ENCODE measurements at regions not wholly inside any gene's neighbourhood (a gene's known extent, or its start where the extent isn't known, plus 50 kb on each side); places are given as distances from the start of the nearest gene placed in this dataset.
"Not testable (repeated sequence)": the region's sequence is repeated elsewhere in the genome, so short reads cannot be mapped to it uniquely, and the experiment has no call there.

DNA sequence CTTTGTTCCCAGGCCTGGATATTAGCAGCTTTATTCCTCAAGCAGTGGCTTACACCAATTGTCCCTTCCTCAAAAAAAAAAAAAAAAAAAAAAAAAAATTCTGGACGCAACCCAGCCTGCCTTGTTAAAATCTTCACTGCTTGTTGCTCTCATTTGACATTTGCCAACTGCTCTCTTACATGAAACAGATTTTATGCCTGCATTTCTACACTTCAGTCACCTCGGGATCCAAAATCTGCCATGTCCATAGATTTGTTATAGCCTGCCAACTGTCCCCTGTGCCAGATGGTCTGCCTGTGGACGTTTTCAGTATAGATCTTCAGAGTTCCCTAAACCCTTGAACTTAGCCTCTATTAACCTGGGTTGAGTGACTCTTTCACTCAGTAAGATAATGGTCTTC is 651.5 kb downstream of the FSCB start:
- no peak for DNase-seq (ENCODE audit: low spot score)

DNA sequence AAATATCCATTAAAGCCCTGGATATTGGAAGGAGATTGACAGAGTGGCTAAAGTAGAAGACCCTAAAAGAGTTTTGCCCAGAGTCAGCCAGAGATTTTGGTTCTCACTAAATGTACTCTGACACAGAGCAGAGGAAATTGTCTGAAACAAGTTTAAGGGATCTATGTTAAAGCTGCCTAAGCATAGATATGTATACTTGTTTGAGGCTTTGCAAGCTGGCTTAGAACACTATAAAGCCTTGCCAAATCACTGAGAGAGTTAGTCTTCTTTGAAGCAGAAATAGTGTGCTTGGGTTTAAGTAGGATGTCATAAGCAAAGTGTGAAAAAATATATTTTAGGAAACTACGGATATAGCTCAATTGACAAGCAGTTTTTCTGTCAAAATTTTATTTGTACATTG is 653.5 kb downstream of the FSCB start:
- DNase-seq (ENCODE audit: low spot score): no peak

DNA sequence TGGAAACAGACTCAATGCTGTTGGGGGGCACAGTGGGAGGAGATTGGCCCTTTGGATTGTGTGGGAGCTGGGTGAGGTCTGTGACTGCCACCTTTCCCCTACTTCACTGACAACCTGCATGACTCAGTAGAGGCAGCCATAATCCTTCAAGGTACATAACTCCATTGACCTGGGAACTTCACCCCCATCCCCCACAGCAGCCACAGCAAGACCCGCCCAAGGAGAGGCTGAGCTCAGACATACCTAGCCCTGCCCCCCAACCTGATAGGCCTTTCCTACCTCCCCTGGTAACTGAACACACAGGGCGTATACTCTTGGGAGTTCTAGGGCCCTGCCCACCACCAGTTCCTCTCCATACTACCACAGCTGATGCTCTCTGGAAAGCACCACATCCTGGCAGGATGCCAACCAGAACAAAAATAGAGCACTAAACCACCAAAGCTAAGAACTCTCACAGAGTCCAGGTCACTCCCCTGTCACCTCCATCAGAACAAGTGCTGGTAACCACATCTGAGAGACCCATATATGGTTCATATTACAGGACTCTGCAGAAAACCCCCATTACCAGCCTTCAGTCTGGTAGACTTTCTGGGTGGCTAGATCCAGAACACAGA is 703.9 kb downstream of the FSCB start:
- DNase-seq (ENCODE audit: low spot score): peak; percentile 92

DNA sequence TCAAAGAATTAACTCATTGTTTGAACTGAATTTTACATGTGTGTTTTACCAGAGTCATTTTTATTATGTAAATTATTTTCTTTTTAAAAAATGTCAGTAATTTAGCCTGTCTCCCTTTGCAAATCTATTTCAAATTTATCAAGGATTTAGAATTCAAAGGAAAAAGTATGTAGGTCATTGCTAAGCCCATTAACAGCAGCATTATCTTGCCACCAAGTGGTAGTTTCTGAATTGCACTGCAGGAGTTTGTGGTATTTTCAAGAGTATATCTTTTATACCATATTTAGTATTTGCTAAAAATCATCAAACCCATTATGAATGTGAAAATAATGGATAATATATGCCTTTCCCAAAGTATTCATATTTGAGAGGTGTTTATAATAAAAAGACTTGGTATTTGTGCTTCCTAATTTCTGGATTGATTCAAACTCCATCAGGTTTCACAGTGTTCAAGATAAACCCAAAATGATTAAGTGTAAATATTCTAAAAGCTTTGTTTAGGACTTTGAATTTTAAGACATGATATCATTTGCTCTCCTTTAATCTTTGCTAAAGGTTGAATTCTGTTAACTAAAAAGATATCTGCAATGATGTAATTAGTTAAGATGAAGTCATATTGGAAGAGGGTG is 711.4 kb downstream of the FSCB start:
- DNase-seq (ENCODE audit: low spot score): peak; percentile 1

DNA sequence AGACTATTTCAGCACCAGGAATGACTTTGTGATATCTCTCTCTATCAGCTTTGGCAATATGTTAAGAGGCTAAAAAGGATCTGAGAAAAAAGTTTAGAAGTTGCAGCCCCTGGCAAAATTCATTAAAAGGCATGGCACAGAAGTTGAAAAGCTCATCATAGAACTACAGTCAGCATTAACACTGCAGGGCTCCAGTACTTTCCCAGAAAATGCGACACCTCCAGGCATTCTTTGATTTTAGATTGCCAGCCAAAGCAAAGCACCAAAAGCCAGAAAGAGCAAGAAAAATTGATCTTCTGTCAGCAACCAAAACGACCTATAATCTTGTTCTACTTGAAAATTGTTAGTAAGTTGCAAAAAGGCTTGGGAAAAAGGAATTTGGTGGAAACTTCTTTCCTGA is 713.5 kb downstream of the FSCB start:
- DNase-seq (ENCODE audit: low spot score): no peak

DNA sequence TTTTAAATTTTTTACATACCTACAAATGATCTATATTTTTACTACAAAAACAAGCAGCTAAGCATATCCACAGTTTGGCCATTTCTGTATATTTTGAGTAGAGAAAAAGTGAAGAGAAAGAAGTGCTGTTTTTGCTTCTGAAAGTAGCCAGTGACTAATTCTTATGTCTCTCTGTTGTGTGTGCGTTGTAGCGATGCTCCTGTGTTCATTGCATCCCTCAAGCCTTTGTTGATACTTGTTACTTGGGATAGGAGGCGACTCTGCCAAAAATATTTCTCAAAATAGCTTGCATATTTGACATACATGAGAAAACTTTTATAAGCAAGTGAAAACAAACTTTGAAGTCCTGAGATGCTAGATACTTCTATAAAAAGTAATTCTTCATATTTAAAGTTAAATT is 714.1 kb downstream of the FSCB start:
- DNase-seq (ENCODE audit: low spot score): no peak

DNA sequence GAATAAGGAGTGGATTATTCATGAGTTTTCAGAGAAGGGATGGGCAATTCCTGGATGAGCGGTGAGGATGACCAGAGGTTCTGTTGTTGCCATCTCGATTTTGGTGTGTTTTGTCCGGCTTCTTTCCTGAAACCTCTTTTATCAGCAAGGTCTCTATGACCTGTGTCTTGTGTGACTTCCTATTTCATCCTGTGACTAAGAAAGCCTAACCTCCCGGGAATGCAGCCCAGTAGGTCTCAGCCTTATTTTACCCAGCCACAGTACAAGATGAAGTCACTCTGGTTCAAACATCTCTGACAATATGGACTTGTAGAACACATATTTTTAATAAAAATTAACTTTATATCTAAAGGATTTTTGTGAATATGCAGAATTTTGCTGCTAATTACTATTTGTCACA is 716.4 kb downstream of the FSCB start:
- DNase-seq (ENCODE audit: low spot score): no peak

DNA sequence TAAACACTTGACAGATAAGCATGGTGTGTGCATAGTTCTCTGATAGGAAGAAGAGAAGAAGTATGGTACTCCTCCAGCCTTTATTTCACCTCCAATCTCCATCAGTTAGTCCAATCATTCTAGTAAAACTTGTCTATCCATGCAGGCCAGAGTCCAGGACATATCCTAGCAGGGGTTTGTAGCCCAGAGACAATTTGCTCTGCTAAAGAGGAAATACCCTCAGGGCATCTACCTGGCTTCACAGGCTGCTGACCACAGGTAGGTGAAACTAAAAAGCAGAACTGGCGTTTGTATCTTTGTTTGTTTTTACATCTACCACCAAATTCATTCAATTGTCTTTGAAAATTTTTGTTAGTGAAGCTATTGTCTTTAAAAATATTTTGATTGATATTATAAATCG is 717.6 kb downstream of the FSCB start:
- DNase-seq (ENCODE audit: low spot score): no peak

DNA sequence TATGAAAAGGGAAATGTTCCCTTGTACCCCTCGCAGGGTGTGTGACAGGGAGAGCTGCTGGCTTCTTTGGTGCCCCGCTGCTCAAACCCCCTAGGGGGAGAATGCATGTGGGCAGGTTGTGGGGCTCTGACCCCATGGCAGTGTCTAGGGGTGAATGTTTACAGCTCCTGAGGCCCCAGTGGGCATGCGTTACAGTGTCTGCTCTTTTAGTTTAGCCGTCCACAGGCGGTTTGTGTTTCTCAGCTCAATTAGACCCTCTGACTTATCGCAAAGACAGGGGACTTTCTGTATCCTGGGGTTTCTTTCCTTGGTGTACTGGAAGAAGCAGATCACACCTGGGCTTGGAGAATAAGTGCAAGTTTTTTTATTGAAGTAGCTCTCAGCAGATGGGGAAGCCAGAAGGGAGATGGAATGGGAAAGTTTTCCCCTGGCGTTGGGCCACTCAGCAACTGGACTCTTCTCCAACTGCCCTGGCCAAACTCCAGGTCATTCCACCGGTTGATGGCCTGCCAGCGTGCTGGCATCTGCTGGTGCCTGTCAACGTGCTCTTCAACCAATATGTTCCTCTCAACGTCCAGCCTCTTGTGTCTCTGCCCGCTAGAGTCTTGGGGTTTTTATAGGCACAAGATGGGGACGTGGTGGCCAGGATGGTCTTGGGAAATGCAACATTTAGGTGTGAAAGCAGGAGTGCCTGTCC is 720.9 kb downstream of the FSCB start:
- no peak for DNase-seq (ENCODE audit: low spot score)

DNA sequence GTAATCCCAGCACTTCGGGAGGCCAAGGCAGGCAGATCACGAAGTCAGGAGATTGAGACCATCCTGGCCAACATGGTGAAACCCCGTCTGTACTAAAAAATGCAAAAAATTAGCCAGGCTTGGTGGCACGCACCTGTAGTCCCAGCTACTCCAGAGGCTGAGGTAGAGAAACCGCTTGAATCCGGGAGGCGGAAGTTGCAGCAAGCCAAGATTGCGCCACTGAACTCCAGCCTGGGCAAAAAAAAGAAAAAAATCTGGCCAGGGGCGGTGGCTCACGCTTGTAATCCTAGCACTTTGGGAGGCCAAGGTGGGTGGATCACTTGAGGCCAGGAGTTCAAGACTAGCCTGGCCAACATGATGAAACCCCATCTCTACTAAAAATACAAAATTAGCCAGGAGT is 722.7 kb downstream of the FSCB start:
- not testable (repeated sequence) for DNase-seq (ENCODE audit: low spot score)

DNA sequence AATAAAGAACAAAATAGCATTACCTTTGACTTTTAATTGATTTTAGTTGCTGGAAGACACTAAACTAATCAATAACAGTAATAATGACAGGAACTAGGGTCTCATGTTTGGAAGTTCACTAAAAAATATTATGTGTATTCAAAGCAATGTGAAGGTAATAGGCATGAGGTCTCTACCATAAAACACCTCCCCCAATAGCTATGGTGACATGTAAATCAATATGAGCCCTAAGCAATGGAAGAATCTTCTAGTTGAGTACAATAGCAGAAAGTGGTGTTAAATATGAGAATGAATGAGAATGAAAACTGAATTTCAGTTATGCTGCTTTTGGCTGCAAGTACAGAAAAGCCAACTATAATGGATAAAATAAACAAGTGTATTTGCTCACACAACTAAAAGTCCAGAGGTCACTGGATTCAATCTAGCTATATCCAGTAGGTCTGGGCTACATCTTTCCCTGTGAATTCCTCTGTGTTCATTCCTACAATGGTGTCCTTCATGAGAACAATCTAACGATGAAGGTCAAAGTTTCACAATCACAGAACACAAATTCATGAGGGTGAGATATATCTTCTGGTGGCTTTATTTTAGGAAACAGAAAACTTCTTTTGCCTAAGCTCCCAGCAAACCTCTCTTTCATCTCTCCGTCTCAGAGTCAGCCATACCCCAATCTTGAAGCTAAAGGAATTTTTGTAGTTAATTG is 728.0 kb downstream of the FSCB start:
- DNase-seq (ENCODE audit: low spot score): no peak

DNA sequence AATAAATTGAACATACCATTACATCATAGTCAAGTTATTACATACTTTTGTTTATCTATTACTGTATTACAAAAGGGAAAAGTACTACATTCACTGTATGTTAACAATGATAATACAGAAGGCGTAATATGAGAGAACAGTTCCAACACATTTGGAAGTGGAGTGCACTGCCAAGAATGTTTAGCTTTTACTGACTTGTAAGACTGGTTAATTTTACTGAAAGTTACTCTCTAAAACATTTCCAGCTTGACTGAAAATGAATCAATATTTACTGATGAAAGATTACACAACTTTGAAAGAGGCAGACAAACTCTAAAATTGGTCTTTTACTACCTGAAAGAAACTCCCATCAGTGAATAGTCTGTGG is 728.5 kb downstream of the FSCB start:
- DNase-seq (ENCODE audit: low spot score): no peak

DNA sequence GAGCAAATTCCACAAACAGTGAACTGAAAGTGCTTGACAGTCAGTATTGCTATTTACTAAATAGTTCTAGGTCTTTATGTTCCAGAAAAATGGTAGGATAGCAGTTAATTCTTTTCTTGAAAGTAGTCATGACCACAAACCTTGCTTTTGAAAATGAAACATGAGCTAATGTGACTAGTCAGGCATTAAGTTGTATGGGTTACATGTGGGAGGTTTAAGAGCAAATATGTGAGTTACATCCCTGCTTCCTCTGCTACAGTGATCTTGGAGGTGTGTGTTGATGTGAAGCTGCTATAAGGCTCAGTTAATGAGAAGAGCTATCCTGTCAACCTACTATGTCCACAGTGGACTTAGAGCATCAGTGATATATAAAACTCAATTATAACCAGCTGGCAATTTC is 741.6 kb downstream of the FSCB start:
- no peak for DNase-seq (ENCODE audit: low spot score)

DNA sequence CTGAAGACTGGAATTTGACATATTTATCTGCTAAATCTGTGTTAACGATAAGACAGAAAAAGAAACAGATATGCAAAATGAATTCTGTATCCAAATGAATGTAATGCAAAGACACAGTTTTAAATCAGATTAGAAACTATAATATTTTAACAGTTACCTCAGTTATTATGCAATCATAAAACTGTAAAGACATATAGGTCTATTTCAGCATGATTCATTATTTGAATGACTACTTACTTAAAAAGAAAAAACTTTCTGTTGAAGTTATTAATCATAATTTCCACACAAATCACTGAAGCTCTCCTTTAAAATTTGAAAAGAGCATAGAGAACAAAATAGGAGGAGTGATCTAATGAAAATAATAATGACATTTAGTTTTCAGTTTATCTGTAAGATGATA is 742.6 kb downstream of the FSCB start:
- DNase-seq (ENCODE audit: low spot score): no peak

DNA sequence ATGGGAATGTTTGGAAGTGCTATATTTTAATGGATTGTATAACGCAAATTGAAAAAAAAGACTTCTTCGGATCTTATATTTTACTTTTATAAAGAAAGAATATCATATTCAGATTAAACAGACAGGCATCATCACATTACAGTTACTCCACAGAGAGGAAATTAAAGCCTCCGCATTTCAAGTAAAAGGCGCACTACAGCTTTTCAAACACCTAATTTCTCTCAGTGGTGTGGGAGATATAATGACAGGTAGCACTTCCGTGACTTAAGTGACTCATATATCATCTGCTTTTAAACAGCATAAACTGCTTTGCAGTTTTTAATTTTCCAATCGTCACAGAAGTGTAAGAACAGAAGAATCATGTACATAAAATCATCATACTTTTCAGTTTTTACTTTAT is 751.4 kb downstream of the FSCB start:
- DNase-seq (ENCODE audit: low spot score): no peak

DNA sequence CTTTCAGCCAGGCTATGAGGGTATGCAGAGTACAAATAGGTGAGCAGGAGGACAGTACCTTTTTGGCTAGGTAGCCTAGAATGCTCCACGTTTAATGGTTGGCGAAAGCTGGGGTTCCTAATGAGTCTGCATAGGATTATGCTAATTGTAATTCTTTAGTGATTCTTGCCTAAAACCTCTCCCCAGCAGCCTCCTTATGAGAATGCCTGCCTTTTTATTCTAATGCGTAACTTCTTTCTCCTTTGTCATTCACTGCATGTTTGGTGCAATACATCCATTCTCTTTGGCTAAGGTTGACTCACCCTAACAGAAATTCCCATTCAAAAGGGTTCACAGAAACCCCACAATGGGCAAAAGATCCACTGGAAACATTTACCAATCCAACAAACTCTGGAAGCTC is 752.2 kb downstream of the FSCB start:
- DNase-seq (ENCODE audit: low spot score): no peak

DNA sequence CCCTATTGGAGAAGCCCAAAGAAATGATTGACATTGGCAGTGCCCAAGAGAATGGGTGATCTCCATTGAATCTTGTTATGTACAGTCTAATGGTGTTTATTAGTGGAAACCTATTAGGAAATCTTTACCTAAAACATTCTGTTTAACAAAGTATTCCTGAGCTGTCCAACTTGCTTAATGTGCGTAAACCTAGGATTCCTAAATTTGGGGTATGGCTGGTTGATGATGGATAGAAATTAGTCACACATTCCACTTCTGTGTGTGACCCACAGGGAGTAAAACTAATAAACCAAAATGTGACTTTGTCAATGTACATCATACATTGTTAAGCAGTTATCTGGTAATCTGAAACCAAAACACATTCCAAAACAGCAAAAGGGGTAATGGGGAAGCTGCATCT is 761.3 kb downstream of the FSCB start:
- no peak for DNase-seq (ENCODE audit: low spot score)

DNA sequence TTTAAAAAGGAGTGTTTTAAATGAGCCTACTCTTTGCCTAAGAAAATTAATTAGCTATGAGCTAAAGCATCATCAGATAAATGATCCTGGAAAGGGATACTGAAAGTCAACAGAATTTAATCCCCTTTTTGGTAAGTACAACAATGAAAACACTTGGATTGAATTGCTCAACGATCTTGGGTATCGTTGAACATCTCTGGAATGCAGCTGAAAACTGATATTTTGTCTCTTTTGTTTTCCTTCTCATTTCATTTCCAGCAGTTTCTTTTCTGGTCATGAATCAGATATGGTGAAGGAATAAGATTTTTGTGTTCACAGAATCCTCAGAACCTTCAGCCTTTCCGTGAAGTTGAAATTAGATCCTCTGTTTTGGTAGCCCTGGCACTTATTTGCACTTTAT is 771.2 kb downstream of the FSCB start:
- no peak for DNase-seq (ENCODE audit: low spot score)

DNA sequence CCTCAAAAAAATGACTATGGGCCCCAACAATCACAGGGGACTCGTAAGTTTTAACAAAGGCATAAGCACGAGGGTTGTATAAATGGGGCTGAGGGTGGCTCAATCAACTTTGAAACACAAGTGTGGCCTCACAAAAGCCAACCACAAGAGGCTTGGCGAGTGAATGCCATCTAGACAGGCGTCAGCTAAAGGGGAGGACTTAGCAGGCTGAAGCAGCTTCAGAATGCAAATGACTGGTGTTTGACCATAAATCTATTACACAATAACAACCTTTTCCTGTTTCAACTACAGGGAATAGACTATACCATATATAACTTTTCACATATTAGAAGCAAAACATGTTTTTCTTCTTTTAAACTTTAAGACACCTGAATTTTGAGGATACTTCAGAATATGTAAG is 777.9 kb downstream of the FSCB start:
- peak; percentile 2 for DNase-seq (ENCODE audit: low spot score)

DNA sequence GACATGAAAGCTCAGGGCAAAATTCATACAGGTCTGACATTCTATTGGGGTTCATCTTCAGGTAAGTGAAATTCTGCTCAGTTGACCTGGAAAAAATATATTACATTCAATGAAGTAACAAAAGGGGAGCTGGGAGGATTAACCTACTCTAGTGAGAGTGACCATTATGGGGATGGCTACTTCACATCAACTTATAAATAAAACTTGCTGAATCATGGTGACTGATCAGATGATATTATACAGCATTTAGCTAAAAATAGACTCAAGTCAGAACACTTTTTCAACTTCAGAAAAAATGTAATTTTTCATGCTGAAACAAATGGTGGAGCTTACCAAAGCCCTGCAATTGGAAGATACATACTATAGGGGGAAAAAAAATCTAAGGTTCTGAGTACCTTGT is 800.2 kb downstream of the FSCB start:
- no peak for DNase-seq (ENCODE audit: low spot score)

DNA sequence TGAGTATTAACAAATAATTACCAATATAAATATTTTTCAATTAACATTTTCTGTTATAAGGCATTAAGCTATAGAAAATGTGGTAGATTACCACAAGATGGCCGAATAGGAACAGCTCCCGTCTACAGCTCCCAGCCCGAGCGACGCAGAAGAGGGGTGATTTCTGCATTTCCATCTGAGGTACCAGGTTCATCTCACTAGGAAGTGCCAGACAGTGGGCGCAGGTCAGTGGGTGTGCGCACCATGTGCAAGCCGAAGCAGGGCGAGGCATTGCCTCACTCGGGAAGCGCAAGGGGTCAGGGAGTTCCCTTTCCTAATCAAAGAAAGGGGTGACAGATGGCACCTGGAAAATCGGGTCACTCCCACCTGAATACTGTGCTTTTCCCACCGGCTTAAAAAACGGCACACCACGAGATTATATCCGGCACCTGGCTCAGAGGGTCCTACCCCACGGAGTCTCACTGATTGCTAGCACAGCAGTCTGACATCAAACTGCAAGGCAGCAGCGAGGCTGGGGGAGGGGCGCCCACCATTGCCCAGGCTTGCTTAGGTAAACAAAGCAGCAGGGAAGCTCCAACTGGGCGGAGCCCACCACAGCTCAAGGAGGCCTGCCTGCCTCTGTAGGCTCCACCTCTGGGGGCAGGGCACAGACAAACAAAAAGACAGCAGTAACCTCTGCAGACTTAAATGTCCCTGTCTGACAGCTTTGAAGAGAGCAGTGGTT is 808.4 kb downstream of the FSCB start:
- not testable (repeated sequence) for DNase-seq (ENCODE audit: low spot score)

DNA sequence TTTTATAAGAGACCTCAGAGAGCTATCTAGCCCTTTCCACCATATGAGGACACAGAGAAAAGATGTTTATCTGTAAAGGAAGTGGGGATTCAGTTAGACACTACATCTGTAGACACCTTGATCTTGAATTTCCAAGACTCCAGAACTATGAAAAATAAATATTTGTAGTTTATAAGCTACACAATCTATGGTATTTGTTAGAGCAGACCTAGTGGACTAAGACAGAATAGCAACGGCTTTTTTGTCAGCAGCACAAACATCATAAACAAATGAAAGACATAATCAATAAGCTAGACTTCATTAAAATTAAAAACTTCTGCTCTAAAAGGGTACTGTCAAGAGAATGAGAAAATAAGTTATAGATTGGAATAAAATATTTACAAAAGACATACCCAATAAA is 810.1 kb downstream of the FSCB start:
- no peak for DNase-seq (ENCODE audit: low spot score)

DNA sequence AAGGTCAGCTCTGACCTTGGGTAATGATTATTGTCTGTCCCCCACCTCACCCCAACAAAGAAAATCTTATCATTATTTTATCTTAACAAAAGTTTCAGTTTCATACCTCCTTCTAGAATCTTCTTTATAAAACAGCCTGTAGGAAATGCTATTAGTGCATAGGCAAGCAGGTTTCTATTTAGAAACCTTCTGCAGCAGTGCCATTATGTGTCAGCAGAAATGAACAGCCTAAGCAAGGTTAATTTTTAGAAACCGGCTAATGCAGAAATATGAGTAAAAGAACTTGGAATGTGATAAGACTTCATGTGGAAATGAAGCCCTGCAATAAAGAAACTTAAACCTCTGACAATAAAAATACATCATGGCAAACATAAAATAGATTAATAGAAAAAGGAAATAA is 814.4 kb downstream of the FSCB start:
- no peak for DNase-seq (ENCODE audit: low spot score)
